Progenitor cell of endocrine pancreas (in vitro differentiated cells): ENCODE measurements at regions not wholly inside any gene's neighbourhood (a gene's known extent, or its start where the extent isn't known, plus 50 kb on each side); places are given as distances from the start of the nearest gene placed in this dataset.

ENCODE experiments used
- DNase-seq: peaks from one replicate; pipeline ENCODE4 v3.0.0; 2021; ENCODE audit warnings: low spot score; ENCODE audit not compliant: unreplicated experiment
- H3K27ac Mint-ChIP-seq: 2 replicates; pipeline ENCODE4 v1.8.0; 2021; ENCODE audit warnings: mild to moderate bottlenecking, moderate library complexity, mixed read lengths
- H3K27me3 Mint-ChIP-seq: 2 replicates; pipeline ENCODE4 v1.8.0; 2021; ENCODE audit warnings: mixed read lengths
- H3K36me3 Mint-ChIP-seq: 2 replicates; pipeline ENCODE4 v1.8.0; 2022; ENCODE audit warnings: mixed read lengths; ENCODE audit not compliant: insufficient read depth
- H3K4me1 Mint-ChIP-seq: 2 replicates; pipeline ENCODE4 v1.8.0; 2021; ENCODE audit warnings: low read depth, mixed read lengths
- H3K4me3 Mint-ChIP-seq: 2 replicates; pipeline ENCODE4 v1.8.0; 2021; ENCODE audit warnings: low read depth, mild to moderate bottlenecking, moderate library complexity, mixed read lengths
- H3K9me3 Mint-ChIP-seq: 2 replicates; pipeline ENCODE4 v1.8.0; 2021; ENCODE audit warnings: low read depth, mixed read lengths
- CTCF ChIP-seq: fragments of 200-600 bp; sonication (generic); IDR thresholded peaks from one replicate; pipeline ENCODE4 v1.5.0; 2021; ENCODE audit warnings: antibody characterized with exemption, mild to moderate bottlenecking; ENCODE audit not compliant: unreplicated experiment

GRCh38 chr9:1427875-1428274 lies 377.7 kb downstream of the DMRT2 start:
- peaks cover 9% of the 10 kb centered on the region for H3K27me3 Mint-ChIP-seq
- no peak for TF ChIP-seq CTCF
- H3K27ac Mint-ChIP-seq: no peak overlapping the region
- no peaks in the 10 kb centered on the region for H3K36me3 Mint-ChIP-seq
- H3K4me1 Mint-ChIP-seq: peaks cover 8% of the 10 kb centered on the region
- H3K9me3 Mint-ChIP-seq: peaks cover 7% of the 10 kb centered on the region
- no peak overlapping the region for H3K4me3 Mint-ChIP-seq
- no peak for DNase-seq

GRCh38 chr9:1429297-1429696 lies 379.1 kb downstream of the DMRT2 start:
- Mint-ChIP-seq H3K9me3 (peaks cover 4% of the 10 kb centered on the region), H3K27ac (no peak overlapping the region), H3K36me3 (no peaks in the 10 kb centered on the region), H3K27me3 (peaks cover 9% of the 10 kb centered on the region), H3K4me3 (no peak overlapping the region), H3K4me1 (peaks cover 8% of the 10 kb centered on the region)
- peak; percentile 63 for TF ChIP-seq CTCF
- no peak for DNase-seq

GRCh38 chr9:1431461-1431860 lies 381.3 kb downstream of the DMRT2 start:
- no peak overlapping the region for H3K4me3 Mint-ChIP-seq
- TF ChIP-seq CTCF: no peak
- no peak for DNase-seq
- peaks cover 9% of the 10 kb centered on the region for H3K27me3 Mint-ChIP-seq
- H3K27ac Mint-ChIP-seq: no peak overlapping the region
- no peaks in the 10 kb centered on the region for H3K36me3 Mint-ChIP-seq
- peaks cover 8% of the 10 kb centered on the region for H3K4me1 Mint-ChIP-seq
- H3K9me3 Mint-ChIP-seq: no peaks in the 10 kb centered on the region

- Mint-ChIP-seq H3K36me3 (no peaks in the 10 kb centered on the region), H3K4me1 (peaks cover 8% of the 10 kb centered on the region), H3K4me3 (no peak overlapping the region), H3K9me3 (no peaks in the 10 kb centered on the region), H3K27me3 (peaks cover 9% of the 10 kb centered on the region), H3K27ac (no peak overlapping the region)
- no peak for DNase-seq
- peak; percentile 43 for TF ChIP-seq CTCF
These were observed 384.1 kb downstream of the DMRT2 start for GRCh38 chr9:1434052-1434767.

GRCh38 chr9:1434811-1435210 lies 384.7 kb downstream of the DMRT2 start:
- H3K4me1 Mint-ChIP-seq: peaks cover 8% of the 10 kb centered on the region
- no peak for TF ChIP-seq CTCF
- no peak for DNase-seq
- H3K36me3 Mint-ChIP-seq: no peaks in the 10 kb centered on the region
- H3K9me3 Mint-ChIP-seq: no peaks in the 10 kb centered on the region
- H3K27ac Mint-ChIP-seq: no peak overlapping the region
- H3K4me3 Mint-ChIP-seq: no peak overlapping the region
- peaks cover 9% of the 10 kb centered on the region for H3K27me3 Mint-ChIP-seq
